H9 (cell line): ENCODE measurements at regions not wholly inside any gene's neighbourhood (a gene's known extent, or its start where the extent isn't known, plus 50 kb on each side); places are given as distances from the start of the nearest gene placed in this dataset.

ENCODE experiments used
- DNase-seq: peaks from one replicate; pipeline ENCODE4 v3.0.0-alpha.2; 2017
- H2AFZ ChIP-seq: one replicate; pipeline ENCODE4 v1.6.1; 2013; ENCODE audit warnings: mild to moderate bottlenecking, low read length, control low read depth, moderate library complexity
- H2AK5ac ChIP-seq: 2 replicates; pipeline ENCODE4 v1.6.1; 2013; ENCODE audit warnings: low read length, control low read depth, mixed read lengths; ENCODE audit not compliant: insufficient read length
- H2BK120ac ChIP-seq: one replicate; pipeline ENCODE4 v1.6.1; 2013; ENCODE audit warnings: low read depth, mild to moderate bottlenecking, low read length, control low read depth, inconsistent platforms; ENCODE audit not compliant: poor library complexity, severe bottlenecking
- H2BK12ac ChIP-seq: 2 replicates; pipeline ENCODE4 v1.6.1; 2013; ENCODE audit warnings: low read length, control low read depth, mixed read lengths, low read depth; ENCODE audit not compliant: insufficient read length
- H2BK15ac ChIP-seq: 2 replicates; pipeline ENCODE4 v1.6.1; 2013; ENCODE audit warnings: low read depth, low read length, control low read depth
- H2BK20ac ChIP-seq: one replicate; pipeline ENCODE4 v1.6.1; 2013; ENCODE audit warnings: low read depth, mild to moderate bottlenecking, low read length, control low read depth, inconsistent platforms; ENCODE audit not compliant: poor library complexity, severe bottlenecking
- H2BK5ac ChIP-seq: 2 replicates; pipeline ENCODE4 v1.6.1; 2013; ENCODE audit warnings: low read length, control low read depth, mixed read lengths; ENCODE audit not compliant: insufficient read length
- H3K14ac ChIP-seq: 2 replicates; pipeline ENCODE4 v1.6.1; 2013; ENCODE audit warnings: low read length, control low read depth; ENCODE audit not compliant: insufficient read depth
- H3K18ac ChIP-seq: 2 replicates; pipeline ENCODE4 v1.6.1; 2013; ENCODE audit warnings: low read depth, mild to moderate bottlenecking, mixed read lengths, low read length, control low read depth; ENCODE audit not compliant: insufficient read length
- H3K23ac ChIP-seq: 2 replicates; pipeline ENCODE4 v1.6.1; 2013; ENCODE audit warnings: low read length, control low read depth, mixed read lengths, low read depth; ENCODE audit not compliant: insufficient read length
- H3K23me2 ChIP-seq: 2 replicates; pipeline ENCODE4 v1.6.1; 2013; ENCODE audit warnings: low read depth, mild to moderate bottlenecking, mixed read lengths, low read length, control low read depth; ENCODE audit not compliant: insufficient read length, poor library complexity, severe bottlenecking
- H3K27ac ChIP-seq: 2 replicates; pipeline ENCODE4 v1.5.1; 2013; ENCODE audit warnings: low read length, control low read depth, mixed read lengths, low read depth; ENCODE audit not compliant: insufficient read length
- H3K27me3 ChIP-seq: 2 replicates; pipeline ENCODE4 v1.6.1; 2013; ENCODE audit warnings: low read length, control low read depth, inconsistent platforms; ENCODE audit not compliant: insufficient read depth
- H3K4ac ChIP-seq: 2 replicates; pipeline ENCODE4 v1.6.1; 2013; ENCODE audit warnings: low read depth, mild to moderate bottlenecking, control low read depth, inconsistent platforms, low read length, moderate library complexity
- H3K4me1 ChIP-seq: 2 replicates; pipeline ENCODE4 v1.6.1; 2013; ENCODE audit warnings: low read length, control low read depth, inconsistent platforms; ENCODE audit not compliant: insufficient read depth
- H3K4me2 ChIP-seq: 2 replicates; pipeline ENCODE4 v1.6.1; 2013; ENCODE audit warnings: low read length, control low read depth, mixed read lengths; ENCODE audit not compliant: insufficient read length, insufficient read depth
- H3K56ac ChIP-seq: 2 replicates; pipeline ENCODE4 v1.6.1; 2013; ENCODE audit warnings: low read depth, mild to moderate bottlenecking, mixed read lengths, low read length, control low read depth; ENCODE audit not compliant: insufficient read length
- H3K79me1 ChIP-seq: 2 replicates; pipeline ENCODE4 v1.6.1; 2013; ENCODE audit warnings: low read depth, mild to moderate bottlenecking, moderate library complexity, low read length, control low read depth, inconsistent platforms; ENCODE audit not compliant: insufficient read depth, poor library complexity, severe bottlenecking
- H3K79me2 ChIP-seq: 2 replicates; pipeline ENCODE4 v1.6.1; 2013; ENCODE audit warnings: low read length, control low read depth, inconsistent platforms; ENCODE audit not compliant: insufficient read depth
- H3K9ac ChIP-seq: 2 replicates; pipeline ENCODE4 v1.6.1; 2013; ENCODE audit warnings: low read length, control low read depth, mixed read lengths; ENCODE audit not compliant: insufficient read length; ENCODE audit errors: extremely low read depth
- H3K9me3 ChIP-seq: one replicate; pipeline ENCODE4 v1.6.1; 2013; ENCODE audit warnings: low read depth, low read length, inconsistent platforms; ENCODE audit not compliant: control insufficient read depth
- H3T11ph ChIP-seq: one replicate; pipeline ENCODE4 v1.6.1; 2013; ENCODE audit warnings: mild to moderate bottlenecking, low read length, control low read depth, inconsistent platforms
- H4K20me1 ChIP-seq: one replicate; pipeline ENCODE4 v1.6.1; 2013; ENCODE audit not compliant: control insufficient read depth, insufficient read length, insufficient read depth
- H4K5ac ChIP-seq: 2 replicates; pipeline ENCODE4 v1.6.1; 2013; ENCODE audit warnings: low read depth, mild to moderate bottlenecking, mixed read lengths, low read length, control low read depth; ENCODE audit not compliant: insufficient read length
- H4K8ac ChIP-seq: replicated peaks from 2 replicates; pipeline ENCODE4 v1.6.1; 2013; ENCODE audit warnings: low read length, control low read depth, mixed read lengths, low read depth; ENCODE audit not compliant: insufficient read length
- H4K91ac ChIP-seq: 2 replicates; pipeline ENCODE4 v1.6.1; 2013; ENCODE audit warnings: low read depth, mild to moderate bottlenecking, moderate library complexity, mixed read lengths, low read length, control low read depth; ENCODE audit not compliant: insufficient read length
- H3K27ac Mint-ChIP-seq, 3 experiments: 2 replicates in 2 of 3; 3 replicates in 1 of 3; pipeline ENCODE4 v1.8.0; 2020 to 2021; ENCODE audit warnings: mixed read lengths in 3 of 3, mild to moderate bottlenecking in 1 of 3, moderate library complexity in 1 of 3
- H3K27me3 Mint-ChIP-seq: 2 replicates; pipeline ENCODE4 v1.8.0; 2021; ENCODE audit warnings: low read depth, mild to moderate bottlenecking, moderate library complexity, mixed read lengths
- H3K36me3 Mint-ChIP-seq, 3 experiments: 2 replicates in 2 of 3; 3 replicates in 1 of 3; pipeline ENCODE4 v1.8.0; 2020 to 2021; ENCODE audit warnings: low read depth in 3 of 3, mixed read lengths in 3 of 3; ENCODE audit not compliant: insufficient read depth in 1 of 3
- H3K4me1 Mint-ChIP-seq, 2 experiments: 2 replicates each; pipeline ENCODE4 v1.8.0; 2020; ENCODE audit warnings: mixed read lengths in 2 of 2
- H3K4me3 Mint-ChIP-seq, 2 experiments: 2 replicates in 1 of 2; 3 replicates in 1 of 2; pipeline ENCODE4 v1.8.0; 2020 to 2021; ENCODE audit warnings: mild to moderate bottlenecking in 2 of 2, mixed read lengths in 2 of 2, moderate library complexity in 1 of 2
- H3K9me3 Mint-ChIP-seq, 2 experiments: 2 replicates in 1 of 2; 3 replicates in 1 of 2; pipeline ENCODE4 v1.8.0; 2020; ENCODE audit warnings: mild to moderate bottlenecking in 2 of 2, mixed read lengths in 2 of 2, moderate library complexity in 1 of 2
- WGBS: extraction: QIAGEN DNeasy Blood & Tissue Kit; methylation state at CpG from one replicate; pipeline ENCODE4 v1.1.7; 2013; ENCODE audit warnings: missing lambda C conversion rate, low lambda C conversion rate, mixed read lengths; ENCODE audit not compliant: insufficient read length; ENCODE audit errors: extremely low coverage; 5-methylcytosine and 5-hydroxymethylcytosine counted together
- TF ChIP-seq, protein P1 (sequence below): fragments of 200-600 bp; sonication (generic); conservative IDR thresholded peaks from 3 replicates; pipeline ENCODE4 v1.8.0; 2021; ENCODE audit warnings: antibody characterized with exemption, mild to moderate bottlenecking

DNA sequence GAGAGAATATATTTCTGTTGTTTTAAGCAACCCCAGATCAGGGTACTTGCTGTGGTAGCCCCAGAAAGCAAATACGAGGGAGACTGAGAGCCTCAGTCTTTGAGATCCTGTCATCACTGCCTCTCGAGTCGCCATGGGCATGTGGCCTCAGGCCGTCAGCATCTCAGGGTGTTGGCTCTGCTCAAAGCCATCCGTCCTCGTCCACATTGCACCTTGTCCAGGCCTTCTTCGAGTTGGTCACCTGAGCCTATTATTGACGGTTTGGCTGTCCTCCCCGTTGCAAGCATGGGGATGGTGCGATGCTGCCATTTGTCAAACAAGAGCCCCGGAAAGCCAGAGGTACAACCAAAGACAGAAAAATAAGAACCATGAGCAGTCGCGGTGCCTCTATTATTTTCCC is 136.9 kb downstream of the IRF8 start:
- peaks cover 12 to 26% of the 10 kb centered on the region in 2 experiments for H3K4me1 Mint-ChIP-seq
- H3K4me3 Mint-ChIP-seq: no peak overlapping the region
- no peak overlapping the region for H3T11ph ChIP-seq
- H3K9me3 Mint-ChIP-seq: peaks cover 0 to 4% of the 10 kb centered on the region in 2 experiments; a peak in 3 of 5 replicates
- no peaks in the 10 kb centered on the region for H3K79me2 ChIP-seq
- H3K56ac ChIP-seq: no peak overlapping the region
- no peak overlapping the region for H2BK15ac ChIP-seq
- H3K4me2 ChIP-seq: no peak overlapping the region
- H3K9me3 ChIP-seq: no peaks in the 10 kb centered on the region
- no peaks in the 10 kb centered on the region for H3K27me3 ChIP-seq
- no peak overlapping the region for H2BK5ac ChIP-seq
- no peak overlapping the region for H2AK5ac ChIP-seq
- H4K5ac ChIP-seq: no peak overlapping the region
- no peak overlapping the region for H4K91ac ChIP-seq
- H2BK12ac ChIP-seq: no peak overlapping the region
- no peak overlapping the region for H2BK20ac ChIP-seq
- no peak for DNase-seq
- H3K36me3 Mint-ChIP-seq: peaks cover 0 to 4% (median 0%) of the 10 kb centered on the region in 3 experiments; a peak in 1 of 7 replicates
- TF ChIP-seq, protein P1, sequence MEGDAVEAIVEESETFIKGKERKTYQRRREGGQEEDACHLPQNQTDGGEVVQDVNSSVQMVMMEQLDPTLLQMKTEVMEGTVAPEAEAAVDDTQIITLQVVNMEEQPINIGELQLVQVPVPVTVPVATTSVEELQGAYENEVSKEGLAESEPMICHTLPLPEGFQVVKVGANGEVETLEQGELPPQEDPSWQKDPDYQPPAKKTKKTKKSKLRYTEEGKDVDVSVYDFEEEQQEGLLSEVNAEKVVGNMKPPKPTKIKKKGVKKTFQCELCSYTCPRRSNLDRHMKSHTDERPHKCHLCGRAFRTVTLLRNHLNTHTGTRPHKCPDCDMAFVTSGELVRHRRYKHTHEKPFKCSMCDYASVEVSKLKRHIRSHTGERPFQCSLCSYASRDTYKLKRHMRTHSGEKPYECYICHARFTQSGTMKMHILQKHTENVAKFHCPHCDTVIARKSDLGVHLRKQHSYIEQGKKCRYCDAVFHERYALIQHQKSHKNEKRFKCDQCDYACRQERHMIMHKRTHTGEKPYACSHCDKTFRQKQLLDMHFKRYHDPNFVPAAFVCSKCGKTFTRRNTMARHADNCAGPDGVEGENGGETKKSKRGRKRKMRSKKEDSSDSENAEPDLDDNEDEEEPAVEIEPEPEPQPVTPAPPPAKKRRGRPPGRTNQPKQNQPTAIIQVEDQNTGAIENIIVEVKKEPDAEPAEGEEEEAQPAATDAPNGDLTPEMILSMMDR: no peak
- H2BK120ac ChIP-seq: no peak overlapping the region
- H3K4me1 ChIP-seq: peaks cover 3% of the 10 kb centered on the region; the same call in 1 of the 2 replicates
- H3K23ac ChIP-seq: no peak overlapping the region
- no peak overlapping the region for H3K27ac ChIP-seq
- peaks cover 29% of the 10 kb centered on the region for H3K27me3 Mint-ChIP-seq
- no peak overlapping the region for H3K4ac ChIP-seq
- H4K8ac ChIP-seq: no peak overlapping the region
- no peak overlapping the region for H3K18ac ChIP-seq
- no peak overlapping the region; the same call in 1 of the 2 replicates for H3K14ac ChIP-seq
- H2AFZ ChIP-seq: no peak overlapping the region
- no peaks in the 10 kb centered on the region for H4K20me1 ChIP-seq
- no peak overlapping the region for H3K27ac Mint-ChIP-seq
- H3K9ac ChIP-seq: no peak overlapping the region
- no peaks in the 10 kb centered on the region for H3K79me1 ChIP-seq
- no CpG with 5 or more reads among the region's 13 CpGs for WGBS
- H3K23me2 ChIP-seq: no peaks in the 10 kb centered on the region
